ENCODE measurements at regions not wholly inside any gene's neighbourhood (a gene's known extent, or its start where the extent isn't known, plus 50 kb on each side); places are given as distances from the start of the nearest gene placed in this dataset.
"Not testable (repeated sequence)": the region's sequence is repeated elsewhere in the genome, so short reads cannot be mapped to it uniquely, and the experiment has no call there.

DNA sequence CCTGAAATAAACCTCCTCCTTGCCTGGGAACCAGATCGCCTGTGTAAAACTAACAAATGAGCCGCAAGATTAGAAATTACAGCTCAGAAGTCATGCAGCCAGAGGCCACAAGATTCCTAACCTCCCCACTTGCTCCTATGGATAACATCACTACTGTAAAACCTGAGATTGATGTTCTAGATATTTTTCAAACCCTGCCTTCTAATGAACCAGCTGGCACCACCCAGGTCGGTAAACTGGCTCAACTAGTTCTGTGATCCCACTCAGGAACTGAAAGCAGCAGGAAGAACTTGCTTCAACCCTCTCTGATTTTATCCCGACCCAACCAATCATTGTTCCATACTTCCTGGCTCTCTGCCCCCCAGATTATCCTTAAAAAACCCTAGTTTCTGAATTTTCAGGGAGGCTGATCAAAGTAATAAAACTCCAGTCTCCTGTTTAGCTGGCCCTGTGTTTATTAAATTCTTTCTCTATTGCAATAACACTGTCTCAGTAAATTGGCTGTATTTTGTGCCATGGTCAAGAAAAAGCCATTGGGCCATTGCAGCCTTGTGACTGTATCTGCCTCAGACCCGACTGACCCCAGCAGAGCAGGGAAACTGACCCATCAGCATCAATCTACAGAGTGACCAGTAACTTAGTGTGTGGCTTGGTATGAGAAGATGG is 98.9 kb downstream of the RPLP1 start:
- in situ Hi-C loops (cut with HindIII; ENCODE audit: low sequenced_read_pairs) = no loop called here

DNA sequence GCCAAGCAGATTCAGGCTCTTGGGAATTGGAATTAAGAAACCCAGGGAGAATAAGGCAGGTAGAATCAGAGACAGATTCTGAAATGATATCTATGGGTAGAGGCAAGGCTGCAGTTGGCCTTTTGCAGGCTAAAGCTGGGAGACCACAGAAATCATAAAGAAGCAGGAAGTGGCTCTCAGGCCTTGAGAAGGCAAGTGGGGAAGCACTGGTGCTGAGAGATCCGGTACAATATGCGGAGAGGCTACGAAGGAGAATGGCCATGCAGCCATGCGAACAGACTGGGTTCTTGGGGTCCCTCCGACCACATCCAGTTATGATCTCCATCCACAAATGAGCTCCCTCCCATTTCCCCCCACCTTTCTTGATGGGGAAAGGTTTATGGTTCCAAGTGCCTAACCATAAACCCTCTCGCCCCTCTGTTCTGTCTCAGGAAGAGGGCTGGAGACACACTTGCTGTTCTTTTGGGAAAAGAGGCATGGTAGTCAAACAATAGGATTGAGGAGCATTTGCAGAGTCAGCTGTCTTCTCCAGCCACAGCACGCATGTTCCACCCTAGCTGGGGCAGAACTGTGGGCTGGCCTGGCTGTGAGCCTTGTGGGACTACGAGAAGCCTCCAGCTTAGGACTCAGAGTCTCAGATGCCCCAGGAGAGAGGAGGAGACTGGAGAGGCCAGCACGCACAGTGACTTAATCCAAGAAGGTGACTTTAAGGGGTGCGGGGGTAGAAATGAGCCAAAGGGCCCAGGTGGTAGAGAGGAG is 99.6 kb downstream of the RPLP1 start:
- in situ Hi-C loops (cut with HindIII; ENCODE audit: low sequenced_read_pairs) = no loop called here

DNA sequence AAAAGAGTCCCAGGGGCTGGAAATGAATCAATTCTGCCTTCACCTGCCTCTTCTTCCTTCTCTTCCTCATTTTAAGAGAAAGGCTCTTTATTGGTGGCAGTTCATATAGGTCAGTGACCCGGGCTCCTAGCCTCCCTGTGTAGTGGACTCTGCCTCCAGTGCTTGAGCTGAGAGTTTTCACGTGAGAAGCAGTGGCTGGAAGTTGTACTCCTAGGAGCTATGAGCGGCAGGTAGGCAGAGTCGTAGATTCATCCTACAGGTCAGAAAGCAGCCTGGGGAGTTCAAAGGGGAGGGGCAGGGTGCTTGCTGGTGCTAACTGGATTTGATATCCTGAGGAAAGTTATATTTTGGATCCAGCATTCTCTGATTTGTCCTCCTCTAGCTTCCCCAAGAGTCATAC is 101.1 kb downstream of the RPLP1 start:
- in situ Hi-C loops (cut with HindIII; ENCODE audit: low sequenced_read_pairs) = no loop called here

DNA sequence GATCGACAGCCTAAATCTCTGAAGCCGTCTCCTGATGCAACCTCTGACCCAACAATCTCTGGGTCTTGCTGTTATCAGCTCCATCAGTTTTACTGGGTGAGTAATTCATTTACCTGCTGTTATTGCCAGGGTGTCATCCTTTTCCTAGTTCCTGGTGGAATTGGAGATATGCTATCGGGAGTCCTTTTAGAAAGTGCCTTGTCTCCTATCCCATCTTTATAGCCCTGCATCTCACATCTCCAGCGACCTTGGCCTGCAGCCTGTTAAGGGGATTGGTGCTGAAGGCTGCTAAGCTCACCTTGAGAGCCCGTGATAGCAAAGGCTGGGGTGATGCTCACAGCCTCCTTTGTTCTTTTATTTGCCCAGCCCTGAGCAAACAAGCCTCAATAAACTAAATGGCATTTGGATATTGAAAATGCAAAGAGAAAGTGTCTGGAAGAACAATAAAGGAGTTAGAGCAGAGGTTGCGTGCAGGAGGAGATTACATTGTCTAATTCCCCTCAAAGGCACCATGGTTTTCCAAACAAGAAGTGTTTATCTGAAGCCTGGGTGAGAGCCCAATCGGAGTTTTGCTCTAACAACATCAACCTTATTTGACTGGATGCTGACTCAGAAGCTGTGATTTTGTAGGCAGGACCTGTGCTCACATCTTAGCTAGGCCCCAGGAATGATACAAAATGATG is 101.8 kb downstream of the RPLP1 start:
- in situ Hi-C loops (cut with HindIII; ENCODE audit: low sequenced_read_pairs) = no loop called here

DNA sequence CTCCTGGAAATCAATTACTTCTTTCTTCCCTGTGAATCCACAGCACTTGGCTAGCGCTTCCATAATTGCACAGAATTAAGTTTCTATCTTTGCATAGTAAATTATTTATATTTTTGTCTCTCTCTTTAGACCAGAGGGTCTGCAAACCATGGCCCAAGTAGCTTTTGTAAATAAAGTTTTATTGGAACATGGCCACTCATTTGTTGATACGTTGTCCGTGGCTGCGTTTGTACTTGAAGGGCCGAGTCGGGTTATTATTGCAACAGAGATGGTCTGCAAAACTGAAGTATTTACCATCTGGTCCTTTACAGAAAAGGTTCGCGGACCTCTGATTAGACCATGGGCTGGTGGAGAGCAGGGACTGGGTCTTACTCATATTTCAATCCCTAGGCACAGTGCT is 102.5 kb downstream of the RPLP1 start:
- in situ Hi-C loops (cut with HindIII; ENCODE audit: low sequenced_read_pairs) = no loop called here

DNA sequence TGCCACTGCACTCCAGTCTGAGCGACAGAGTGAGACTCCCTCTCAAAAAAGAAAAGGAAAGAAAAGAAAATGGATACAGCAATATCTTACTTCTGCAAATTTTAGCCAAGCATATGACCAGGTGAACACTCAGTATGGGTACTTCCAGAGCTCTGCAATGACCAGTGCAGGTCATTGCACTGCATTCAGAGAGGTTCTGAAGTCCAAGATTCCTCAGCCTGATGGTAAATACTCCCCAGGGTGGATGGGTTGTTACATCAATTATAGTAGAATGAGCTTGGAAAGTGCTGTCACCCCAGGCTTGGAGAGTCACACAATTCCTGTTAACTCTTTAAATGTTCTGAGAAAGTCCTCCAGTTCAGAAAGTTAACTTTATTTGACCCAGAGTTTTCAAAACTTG is 103.7 kb downstream of the RPLP1 start:
- in situ Hi-C loops (cut with HindIII; ENCODE audit: low sequenced_read_pairs) = no loop called here

DNA sequence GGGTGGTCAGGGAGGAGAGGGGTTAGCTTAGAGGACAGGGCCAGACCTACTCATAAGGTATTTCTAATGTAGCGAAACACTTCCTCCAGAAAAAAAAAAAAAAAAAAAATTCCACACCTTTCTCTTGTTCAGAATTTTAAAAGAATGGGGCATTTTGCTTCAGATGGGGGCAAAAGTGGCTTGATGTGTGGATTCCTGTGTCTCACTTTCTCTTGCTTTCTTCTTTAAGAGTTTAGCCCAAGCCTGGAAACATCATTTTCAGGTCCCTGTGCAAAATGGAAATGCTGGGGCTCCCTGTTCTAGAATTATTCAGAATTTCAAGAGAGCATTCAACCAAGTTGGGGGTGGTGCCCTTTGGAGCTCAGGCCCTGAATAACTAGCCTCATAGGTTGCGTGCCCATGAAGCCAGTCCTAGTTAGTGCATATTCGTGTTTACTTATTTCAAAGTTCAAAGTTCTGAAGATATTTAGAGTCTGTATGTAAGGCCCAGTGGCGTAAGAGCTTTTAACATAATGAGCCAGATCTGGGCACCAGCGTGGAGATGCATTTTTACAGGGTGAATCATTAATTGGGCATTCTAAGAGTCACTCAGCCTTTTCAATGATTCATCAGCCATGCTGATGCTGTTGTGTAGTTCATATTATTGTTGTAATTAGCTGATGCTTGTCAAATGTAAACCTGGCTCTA is 104.5 kb downstream of the RPLP1 start:
- in situ Hi-C loops (cut with HindIII; ENCODE audit: low sequenced_read_pairs) = no loop called here

DNA sequence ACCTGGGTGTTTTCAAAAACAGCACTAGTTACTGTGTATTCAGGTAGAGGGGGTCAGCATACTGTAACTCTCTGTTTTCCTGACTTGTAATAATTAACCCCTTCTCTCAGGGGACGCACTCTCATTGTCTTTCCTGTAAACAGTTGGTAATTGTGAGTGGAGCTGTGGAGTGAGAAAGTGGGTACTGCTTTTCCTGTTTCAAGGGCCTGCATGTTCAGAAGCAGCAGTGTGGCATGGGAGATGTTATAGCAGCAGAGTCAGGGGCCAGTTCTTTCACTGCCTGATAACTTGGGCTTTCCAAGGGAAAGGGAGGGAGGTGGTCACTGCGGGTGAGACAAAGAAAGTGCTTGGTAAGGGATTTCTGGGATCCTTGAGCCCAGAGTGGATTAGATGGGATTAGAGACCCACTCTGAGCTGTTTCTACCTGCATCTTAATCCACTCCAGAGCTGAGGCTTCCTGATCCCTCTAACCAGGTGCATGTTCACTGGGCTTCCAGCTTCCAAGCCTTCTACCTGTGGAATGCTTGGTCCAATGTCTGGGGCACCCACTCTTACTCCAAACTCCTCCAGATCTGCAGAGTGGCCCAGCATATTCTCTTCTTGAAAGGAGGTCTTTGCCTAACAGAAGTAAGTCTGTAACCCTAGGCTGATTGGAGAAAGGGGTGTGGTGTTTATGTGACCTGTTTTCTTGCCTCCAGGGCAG is 105.2 kb downstream of the RPLP1 start:
- in situ Hi-C loops (cut with HindIII; ENCODE audit: low sequenced_read_pairs) = no loop called here

DNA sequence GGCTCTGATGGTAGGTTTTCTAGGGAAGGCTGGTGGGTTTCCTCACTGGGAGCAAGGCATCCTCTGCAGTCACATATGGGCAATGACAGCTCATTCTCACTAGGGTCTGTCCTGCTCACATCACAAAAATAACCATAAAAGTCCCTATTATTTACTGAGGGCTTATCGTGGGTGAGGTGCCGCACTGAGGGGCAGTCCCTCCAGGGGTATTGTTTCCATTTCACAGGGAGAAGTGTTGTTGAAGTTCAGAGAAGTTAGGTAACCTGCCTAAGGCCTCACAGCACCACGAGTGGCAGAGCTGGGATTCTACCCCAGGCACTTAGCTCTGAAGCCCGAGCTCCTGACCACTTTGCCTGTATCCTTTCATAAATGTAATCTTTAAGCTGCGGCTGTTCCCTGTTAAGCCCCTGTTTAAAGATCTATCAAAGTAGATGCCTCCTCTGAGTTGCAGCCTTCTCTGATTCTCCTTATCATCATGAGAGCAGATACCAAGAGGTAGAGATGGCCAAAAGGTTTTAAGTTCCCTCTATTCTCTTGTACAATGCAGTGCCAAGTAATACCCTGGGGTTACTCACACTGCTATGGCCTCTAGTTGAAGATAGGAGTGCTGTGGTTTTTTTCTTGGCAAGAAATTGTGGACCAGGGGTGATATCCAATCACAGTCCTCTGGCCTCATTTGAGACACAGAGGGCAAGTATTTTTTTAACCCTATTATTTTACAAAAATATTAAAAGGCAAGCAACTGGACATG is 107.0 kb downstream of the RPLP1 start:
- in situ Hi-C loops (cut with HindIII; ENCODE audit: low sequenced_read_pairs) = no loop called here

DNA sequence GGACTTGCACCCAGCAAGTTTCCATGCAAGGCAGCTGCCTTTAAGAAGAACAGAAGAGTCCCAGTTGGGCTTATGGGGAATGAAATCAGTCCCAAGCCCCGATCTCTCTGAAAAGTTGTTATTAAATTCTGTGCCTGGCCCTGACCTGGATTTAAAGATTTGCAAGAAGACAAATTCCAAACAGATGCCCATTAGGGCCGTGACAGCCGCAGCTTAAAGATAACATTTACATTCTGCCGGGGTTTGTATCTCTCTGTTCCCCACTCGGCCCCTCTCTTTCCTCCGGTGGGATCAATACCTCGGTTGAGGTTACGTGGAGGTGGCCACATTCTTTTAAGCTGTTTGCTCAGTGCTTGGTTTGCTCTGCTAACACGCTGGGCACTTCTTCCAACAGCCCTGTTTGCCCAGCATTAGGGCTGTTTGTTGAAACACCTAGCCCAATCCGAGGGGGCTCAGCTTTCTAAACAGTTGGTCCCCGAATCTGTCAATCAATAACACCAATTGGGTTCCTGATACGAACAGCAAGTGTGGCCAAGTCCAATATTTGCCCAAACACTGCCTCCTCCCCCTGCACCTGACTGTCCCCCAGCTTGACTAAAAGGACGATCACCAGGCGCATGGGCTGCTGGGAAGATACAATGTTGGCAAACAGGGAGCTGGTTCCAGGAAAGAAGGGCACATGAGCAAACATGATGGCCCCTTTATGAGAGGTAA is 108.6 kb downstream of the RPLP1 start:
- in situ Hi-C loops (cut with HindIII; ENCODE audit: low sequenced_read_pairs) = no loop called here

DNA sequence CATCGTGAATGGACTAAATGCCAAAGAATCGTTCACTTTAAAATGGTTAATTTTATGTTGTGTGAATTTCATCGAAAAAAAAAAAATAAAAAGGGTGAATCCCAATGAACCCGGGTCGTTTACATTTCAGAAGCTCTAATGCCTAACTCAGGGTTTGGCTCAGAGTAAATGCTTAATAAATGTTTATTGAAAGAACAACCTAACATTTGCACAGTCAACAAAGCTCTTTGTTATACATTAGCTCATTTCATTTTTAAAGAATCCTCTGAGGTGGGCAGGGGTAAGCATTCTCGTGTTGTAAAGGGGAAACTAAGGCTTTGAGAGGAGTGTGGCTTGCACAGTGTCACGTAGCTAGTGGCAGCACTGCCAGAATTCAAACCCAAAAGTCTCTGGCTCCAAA is 109.5 kb downstream of the RPLP1 start:
- in situ Hi-C loops (cut with HindIII; ENCODE audit: low sequenced_read_pairs) = no loop called here

DNA sequence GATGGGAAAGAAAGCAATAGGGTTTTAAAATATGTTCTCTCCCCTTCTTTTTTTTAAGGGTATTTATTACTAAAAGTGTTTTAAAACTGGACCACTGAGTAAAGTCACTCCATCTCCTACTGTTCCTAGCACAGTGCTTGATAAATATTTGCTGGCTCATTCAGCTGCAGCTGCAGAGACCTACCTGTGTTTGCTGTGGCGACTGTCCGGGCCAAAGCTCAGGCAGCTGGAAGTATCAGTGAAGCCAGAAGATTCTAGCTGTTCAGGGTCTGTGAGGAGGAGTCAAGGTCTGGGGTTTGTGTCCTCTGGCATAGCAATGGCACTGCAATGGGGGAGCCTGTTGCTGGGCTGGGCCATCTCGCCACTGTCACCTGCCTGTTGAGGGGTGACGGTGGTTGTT is 109.9 kb downstream of the RPLP1 start:
- in situ Hi-C loops (cut with HindIII; ENCODE audit: low sequenced_read_pairs) = no loop called here

DNA sequence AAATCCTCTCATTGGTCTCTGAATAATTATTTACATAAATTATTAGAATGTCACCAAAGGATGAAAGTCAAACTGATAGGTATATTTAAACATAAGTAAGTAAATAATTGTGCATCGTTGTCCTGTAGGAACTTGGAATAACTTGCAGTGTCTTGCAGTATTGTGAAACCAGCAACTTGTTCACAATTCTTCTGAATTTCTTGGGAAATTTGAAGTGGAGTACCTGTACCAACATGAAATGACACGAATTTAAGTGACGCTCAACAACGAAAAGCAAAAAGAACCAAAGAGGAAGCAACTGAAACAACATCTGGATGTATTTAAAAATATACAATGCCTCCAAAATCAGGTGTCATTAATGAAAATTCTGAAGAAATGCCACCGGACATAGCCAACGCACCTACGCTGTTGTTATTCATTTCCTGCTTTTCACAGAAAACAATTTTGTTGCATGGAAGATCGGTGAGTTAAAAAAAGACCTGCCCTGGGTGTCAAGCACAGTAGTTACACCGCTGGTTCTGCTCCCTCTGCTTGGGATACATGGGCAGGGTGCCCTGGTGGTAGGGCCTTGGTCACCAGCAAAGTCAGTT is 112.5 kb downstream of the RPLP1 start:
- in situ Hi-C loops (cut with HindIII; ENCODE audit: low sequenced_read_pairs) = no loop called here

DNA sequence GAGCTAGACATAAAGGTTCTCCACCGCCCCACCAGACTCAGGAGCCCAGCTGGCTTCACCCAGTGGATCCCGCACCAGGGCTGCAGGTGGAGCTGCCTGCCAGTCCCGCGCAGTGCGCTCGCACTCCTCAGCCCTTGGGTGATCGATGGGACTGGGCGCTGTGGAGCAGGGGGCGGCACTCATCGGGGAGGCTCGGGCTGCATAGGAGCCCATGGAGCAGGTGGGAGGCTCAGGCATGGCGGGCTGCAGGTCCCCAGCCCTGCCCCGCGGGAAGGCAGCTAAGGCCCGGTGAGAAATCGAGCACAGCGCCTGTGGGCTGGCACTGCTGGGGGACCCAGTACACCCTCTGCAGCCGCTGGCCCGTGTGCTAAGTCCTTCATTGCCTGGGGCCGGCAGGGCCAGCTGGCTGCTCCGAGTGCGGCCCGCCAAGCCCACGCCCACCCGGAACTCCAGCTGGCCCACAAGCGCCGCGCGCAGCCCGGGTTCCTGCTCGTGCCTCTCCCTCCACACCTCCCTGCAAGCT is 114.7 kb downstream of the RPLP1 start:
- in situ Hi-C loops (cut with HindIII; ENCODE audit: low sequenced_read_pairs) = not testable (repeated sequence)

DNA sequence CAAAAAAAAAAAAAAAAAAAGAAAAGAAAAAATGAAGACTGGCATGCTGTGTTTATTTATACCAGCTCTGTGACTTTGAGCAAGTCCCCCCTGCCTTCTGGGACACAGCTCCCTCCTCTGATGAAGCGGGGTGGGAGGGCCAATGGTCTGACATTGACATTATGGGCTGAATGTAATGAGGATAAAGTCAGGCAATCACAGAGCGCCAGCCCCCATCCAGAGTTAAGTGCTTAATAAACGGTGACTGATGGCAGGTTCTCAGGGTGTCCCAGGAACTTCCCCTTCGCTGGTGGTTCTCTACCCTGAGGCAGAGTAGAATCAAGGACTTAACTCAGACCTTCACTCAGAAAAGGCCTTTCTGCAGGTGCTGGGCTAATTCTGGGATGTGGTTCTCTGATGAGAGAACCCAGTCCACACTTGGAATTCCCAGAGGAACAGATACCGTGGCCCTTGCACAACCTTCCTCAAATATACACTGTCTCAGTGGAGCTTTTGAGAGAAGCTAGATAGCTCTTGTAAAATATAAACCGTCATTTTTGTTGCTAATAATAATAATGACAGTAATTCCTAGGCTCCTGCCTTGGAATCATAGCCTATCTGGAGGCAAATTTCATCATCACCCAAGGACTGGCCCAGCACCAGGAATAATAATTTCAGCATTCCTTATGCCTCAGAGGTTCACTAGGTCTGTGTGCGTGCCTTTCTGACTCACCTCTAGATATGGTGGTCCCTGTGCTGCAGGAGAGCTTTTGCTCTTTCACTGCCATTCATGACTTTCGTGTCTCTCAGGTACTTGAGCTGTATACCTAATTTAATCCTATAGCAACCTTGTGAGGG is 115.8 kb downstream of the RPLP1 start:
- in situ Hi-C loops (cut with HindIII; ENCODE audit: low sequenced_read_pairs) = no loop called here

DNA sequence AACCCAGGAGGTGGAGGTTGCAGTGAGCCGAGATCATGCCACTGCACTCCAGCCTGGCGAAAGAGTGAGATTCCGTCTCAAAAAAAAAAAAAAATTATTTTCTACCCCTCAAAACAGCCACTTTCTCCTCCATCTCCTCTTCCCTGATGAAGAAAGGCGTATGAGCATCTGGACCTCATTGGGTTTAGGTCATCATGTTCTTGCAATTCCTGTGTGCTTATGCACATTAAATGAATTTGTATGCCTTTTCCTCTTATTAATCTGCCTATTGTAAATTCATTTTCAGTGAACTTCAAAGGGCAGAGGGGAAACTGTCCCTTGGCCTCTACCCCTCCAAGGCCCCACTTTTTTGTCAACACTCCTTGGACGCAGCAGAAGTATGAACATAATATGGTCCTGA is 117.8 kb downstream of the RPLP1 start:
- in situ Hi-C loops (cut with HindIII; ENCODE audit: low sequenced_read_pairs) = no loop called here

DNA sequence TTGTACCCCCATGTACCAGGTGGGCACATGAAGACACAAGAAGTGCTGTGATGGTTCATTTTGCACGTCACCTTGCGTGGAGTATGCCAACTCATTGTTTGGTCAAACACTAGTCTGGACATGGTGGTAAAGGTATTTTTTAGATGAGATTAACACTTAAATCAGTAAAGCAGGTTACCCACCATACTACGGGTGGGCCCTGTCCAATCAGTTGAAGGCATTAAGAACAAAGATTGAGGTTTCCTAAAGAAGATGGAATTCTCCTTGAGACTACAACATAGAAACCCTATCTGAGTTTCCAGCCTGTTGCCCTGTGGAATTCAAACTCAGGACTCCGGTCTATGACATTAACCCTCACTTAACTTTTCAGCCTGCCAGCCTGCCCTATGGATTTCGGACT is 118.4 kb downstream of the RPLP1 start:
- in situ Hi-C loops (cut with HindIII; ENCODE audit: low sequenced_read_pairs) = no loop called here

DNA sequence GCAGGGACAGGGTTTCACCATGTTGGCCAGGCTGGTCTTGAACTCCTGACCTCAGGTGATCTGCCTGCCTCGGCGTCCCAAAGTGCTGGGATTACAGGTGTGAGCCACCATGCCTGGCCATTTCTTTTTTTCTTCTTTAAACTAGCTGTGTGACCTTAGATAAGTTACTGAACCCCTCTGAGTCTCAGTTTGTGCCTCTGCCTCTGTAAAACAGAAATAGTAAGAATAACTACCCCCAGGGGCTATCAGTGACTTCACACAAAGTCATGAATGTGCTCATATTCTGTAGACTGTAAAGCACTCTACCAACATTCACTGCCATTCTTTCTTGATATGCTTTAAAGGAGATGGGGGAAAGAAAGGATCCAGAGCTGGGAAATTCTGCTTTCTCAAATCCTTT is 120.7 kb downstream of the RPLP1 start:
- in situ Hi-C loops (cut with HindIII; ENCODE audit: low sequenced_read_pairs) = not testable (repeated sequence)
